ENCODE measurements at regions not wholly inside any gene's neighbourhood (a gene's known extent, or its start where the extent isn't known, plus 50 kb on each side); places are given as distances from the start of the nearest gene placed in this dataset.

DNA sequence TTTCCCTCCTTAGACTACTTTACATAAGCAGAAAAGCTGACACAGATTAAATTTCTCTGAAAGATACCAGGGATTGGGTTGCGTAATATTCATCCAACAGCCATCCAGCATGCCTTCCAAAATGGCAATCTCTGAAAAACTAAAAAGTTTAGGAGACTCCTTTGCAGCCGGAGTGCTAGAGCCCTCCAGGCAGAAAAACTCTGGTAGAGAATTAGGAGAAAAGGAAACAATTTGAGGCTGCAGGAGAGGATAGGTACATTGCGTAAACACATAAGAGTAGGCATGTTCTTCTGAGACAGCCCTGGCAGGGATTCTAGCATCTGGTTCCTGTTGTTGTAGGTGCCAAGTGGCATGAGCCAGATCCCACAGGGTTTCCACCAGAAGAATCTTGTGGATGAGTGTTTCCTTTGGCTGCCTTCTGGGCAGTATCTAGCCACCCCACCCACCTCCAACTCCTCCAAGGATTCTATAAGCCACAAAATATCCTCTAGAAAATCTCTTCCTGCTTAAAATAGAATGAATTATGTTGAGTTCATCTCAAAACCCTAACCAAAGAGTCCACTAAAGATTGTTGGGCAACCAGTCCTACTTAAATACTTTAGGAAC lies 402.4 kb downstream of the HGF start (continued):
- TF ChIP-seq ZNF83 (CRISPR knock-in tag; IDR thresholded peaks at IDR 0.05; ENCODE audit: borderline replicate concordance) (no peak), CENPT (CRISPR knock-in tag; IDR thresholded peaks at IDR 0.05; ENCODE audit: low read depth) (no peak)

DNA sequence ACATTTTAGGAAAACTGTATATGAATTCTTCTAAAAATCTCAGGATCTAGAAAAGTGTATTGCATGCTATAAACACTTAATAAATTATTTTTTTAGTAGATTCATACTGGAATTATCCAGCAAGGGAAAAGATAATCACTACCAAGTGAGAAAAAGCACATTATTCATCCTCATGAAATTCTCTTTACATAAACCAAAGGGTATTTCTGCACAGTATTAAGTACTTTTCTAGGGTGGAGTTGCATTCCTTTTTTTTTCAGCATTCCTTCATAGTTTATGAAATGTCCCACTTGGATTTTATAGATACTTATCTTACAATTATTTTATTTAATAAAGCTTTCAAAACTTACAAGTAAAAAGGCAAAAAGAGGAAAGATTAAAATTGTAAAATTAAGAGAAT lies 403.3 kb downstream of the HGF start:
- Histone ChIP-seq H3K79me2 (ENCODE audit: insufficient read depth, low read length) (no peaks in the 10 kb centered on the region), H3K4me2 (ENCODE audit: low read depth, low read length) (no peak overlapping the region), H3K4me3 (replicated peaks in 1 of 3; ENCODE audit: insufficient read depth in 1 of 3, low read depth in 2 of 3, low read length in 3 of 3) (no peak overlapping the region), H2AFZ (ENCODE audit: low read length) (no peak overlapping the region), H3K36me3 (replicated peaks in 1 of 2; ENCODE audit: control insufficient read depth in 1 of 2, insufficient read depth in 2 of 2, low read length in 2 of 2) (no peaks in the 10 kb centered on the region), H3K27ac (ENCODE audit: extremely low read length, insufficient read depth, low read length) (no peak overlapping the region), H3K9ac (ENCODE audit: insufficient read depth, low read depth, low read length) (no peak overlapping the region), H4K20me1 (ENCODE audit: insufficient read depth, low read length) (no peaks in the 10 kb centered on the region), H3K4me1 (ENCODE audit: insufficient read depth, low read length) (no peaks in the 10 kb centered on the region), H3K9me3 (ENCODE audit: low read length) (no peaks in the 10 kb centered on the region), H3K27me3 (ENCODE audit: control insufficient read depth in 1 of 2, insufficient read depth in 2 of 2, low read length in 2 of 2) (no peaks in the 10 kb centered on the region)
- DNase-seq (ENCODE audit: low spot score): no peak
- in situ Hi-C loops (cut with HindIII; ENCODE audit: extremely low pct_ligation_motif_present, low pct_unique_long_range_greater_than_20kb): no loop called here
- intact Hi-C loops (cut with micrococcal nuclease; ENCODE audit: unreplicated experiment): no loop called here
- TF ChIP-seq ZNF44 (CRISPR knock-in tag; IDR thresholded peaks at IDR 0.05): no peak
- TF ChIP-seq, protein P1, sequence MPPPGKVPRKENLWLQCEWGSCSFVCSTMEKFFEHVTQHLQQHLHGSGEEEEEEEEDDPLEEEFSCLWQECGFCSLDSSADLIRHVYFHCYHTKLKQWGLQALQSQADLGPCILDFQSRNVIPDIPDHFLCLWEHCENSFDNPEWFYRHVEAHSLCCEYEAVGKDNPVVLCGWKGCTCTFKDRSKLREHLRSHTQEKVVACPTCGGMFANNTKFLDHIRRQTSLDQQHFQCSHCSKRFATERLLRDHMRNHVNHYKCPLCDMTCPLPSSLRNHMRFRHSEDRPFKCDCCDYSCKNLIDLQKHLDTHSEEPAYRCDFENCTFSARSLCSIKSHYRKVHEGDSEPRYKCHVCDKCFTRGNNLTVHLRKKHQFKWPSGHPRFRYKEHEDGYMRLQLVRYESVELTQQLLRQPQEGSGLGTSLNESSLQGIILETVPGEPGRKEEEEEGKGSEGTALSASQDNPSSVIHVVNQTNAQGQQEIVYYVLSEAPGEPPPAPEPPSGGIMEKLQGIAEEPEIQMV (CRISPR knock-in tag; IDR thresholded peaks at IDR 0.05; ENCODE audit: low read depth): no peak
- no peak for TF ChIP-seq CREM (IDR thresholded peaks at IDR 0.05)
- TF ChIP-seq CREM (CRISPR knock-in tag; IDR thresholded peaks at IDR 0.05): no peak
- FAIRE-seq: no peak
- ChIA-PET POLR2A (no interaction called here), CTCF (ENCODE audit: low intra/inter-chr PET ratio, low total read pairs) (no interaction called here)
- no TSS peak for BruUV-seq (replicated peaks)
- no peak for ATAC-seq

All from HepG2 (cell line).